Right lobe of liver (tissue), 6 donors: ENCODE measurements at regions not wholly inside any gene's neighbourhood (a gene's known extent, or its start where the extent isn't known, plus 50 kb on each side); places are given as distances from the start of the nearest gene placed in this dataset.

Source experiments
- ATAC-seq, 4 donors: fragments of 200-7000 bp; cut with Tn5 transposase; one replicate each; pipeline ENCODE4 v1.9.1; 2020; ENCODE audit warnings: mild to moderate bottlenecking in 4 of 4, moderate library complexity in 4 of 4
- DNase-seq, 3 donors: peaks; one replicate each; pipeline ENCODE4 v3.0.0-alpha.2; 2020
- H3K27ac ChIP-seq, 3 donors: fragments of 200-600 bp; one replicate each; pipeline ENCODE4 v1.8.0; 2022
- H3K27me3 ChIP-seq, 2 donors: fragments of 200-600 bp; one replicate each; pipeline ENCODE4 v1.8.0; 2022
- H3K36me3 ChIP-seq, 4 donors: fragments of 200-600 bp; sonication (generic) in 1 of 4; one replicate each; pipeline versions ENCODE4 v1.5.1 to v1.8.0; 2017 to 2022; ENCODE audit warnings: control low read depth in 1 of 4
- H3K4me1 ChIP-seq, 4 donors: fragments of 200-600 bp; sonication (generic) in 1 of 4; one replicate each; pipeline versions ENCODE4 v1.5.1 to v1.8.0; 2017 to 2022; ENCODE audit warnings: control low read depth in 1 of 4
- H3K4me3 ChIP-seq, 3 donors: fragments of 200-600 bp; one replicate each; pipeline ENCODE4 v1.8.0; 2022
- H3K9me3 ChIP-seq, 4 donors: fragments of 200-600 bp; sonication (generic) in 1 of 4; one replicate each; pipeline versions ENCODE4 v1.5.1 to v1.8.0; 2017 to 2022; ENCODE audit warnings: control low read depth in 1 of 4
- POLR2A ChIP-seq: fragments of 450-650 bp; IDR thresholded peaks from one replicate; pipeline ENCODE4 v1.6.1; 2017; ENCODE audit warnings: antibody characterized with exemption, mild to moderate bottlenecking
- WGBS: methylation state at CpG from one replicate; pipeline ENCODE4 v1.1.6; 2018; ENCODE audit warnings: low coverage, low lambda C conversion rate; ENCODE audit not compliant: insufficient coverage; ENCODE audit errors: missing lambda C conversion rate; 5-methylcytosine and 5-hydroxymethylcytosine counted together
- intact Hi-C, 2 donors: fragments of 100-400 bp; cut with DNase I; formaldehyde crosslinking; loops; one replicate each; pipeline versions ENCODE4 v1.11.2 to v1.14.1; 2022
- TF ChIP-seq, protein P1 (sequence below), 4 donors: fragments of 200-600 bp in 3 of 4; fragments of 450-650 bp in 1 of 4; IDR thresholded peaks; one replicate each; pipeline versions ENCODE4 v1.5.1 to v1.8.0; 2016 to 2022; ENCODE audit warnings: antibody characterized with exemption in 4 of 4, mild to moderate bottlenecking in 2 of 4
- donor health status: DM: no; HTN: yes; CAD: no.
- donor health status: DM: no; HTN: no; CAD: no.
- donor health status: DM: no; HTN: no; CAD: no.
- donor health status: DM: no; HTN: yes; CAD: no.
- donor health status: DM: no; HTN: yes; CAD: no.

GRCh38 chr16:86679490-86679889, 101.1 kb downstream of the FOXL1 start:
- WGBS = 0% methylated on average over 1 of the region's 2 CpGs
- DNase-seq (no peak), ATAC-seq (no peak)
- intact Hi-C loops = no loop called here
- no peaks in the 10 kb centered on the region for H3K27me3 ChIP-seq
- no peaks in the 10 kb centered on the region for H3K9me3 ChIP-seq
- no peaks in the 10 kb centered on the region for H3K4me1 ChIP-seq
- TF ChIP-seq, protein P1, sequence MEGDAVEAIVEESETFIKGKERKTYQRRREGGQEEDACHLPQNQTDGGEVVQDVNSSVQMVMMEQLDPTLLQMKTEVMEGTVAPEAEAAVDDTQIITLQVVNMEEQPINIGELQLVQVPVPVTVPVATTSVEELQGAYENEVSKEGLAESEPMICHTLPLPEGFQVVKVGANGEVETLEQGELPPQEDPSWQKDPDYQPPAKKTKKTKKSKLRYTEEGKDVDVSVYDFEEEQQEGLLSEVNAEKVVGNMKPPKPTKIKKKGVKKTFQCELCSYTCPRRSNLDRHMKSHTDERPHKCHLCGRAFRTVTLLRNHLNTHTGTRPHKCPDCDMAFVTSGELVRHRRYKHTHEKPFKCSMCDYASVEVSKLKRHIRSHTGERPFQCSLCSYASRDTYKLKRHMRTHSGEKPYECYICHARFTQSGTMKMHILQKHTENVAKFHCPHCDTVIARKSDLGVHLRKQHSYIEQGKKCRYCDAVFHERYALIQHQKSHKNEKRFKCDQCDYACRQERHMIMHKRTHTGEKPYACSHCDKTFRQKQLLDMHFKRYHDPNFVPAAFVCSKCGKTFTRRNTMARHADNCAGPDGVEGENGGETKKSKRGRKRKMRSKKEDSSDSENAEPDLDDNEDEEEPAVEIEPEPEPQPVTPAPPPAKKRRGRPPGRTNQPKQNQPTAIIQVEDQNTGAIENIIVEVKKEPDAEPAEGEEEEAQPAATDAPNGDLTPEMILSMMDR (IDR thresholded peaks at IDR 0.05) = no peak
- no peak for TF ChIP-seq POLR2A
- H3K36me3 ChIP-seq = no peaks in the 10 kb centered on the region
- no peak overlapping the region for H3K4me3 ChIP-seq
- H3K27ac ChIP-seq = no peak overlapping the region

GRCh38 chr16:86680162-86680561, 101.8 kb downstream of the FOXL1 start:
- 35% methylated on average over 5 of the region's 5 CpGs for WGBS
- no peak for ATAC-seq
- intact Hi-C loops = no loop called here
- Histone ChIP-seq H3K27ac (no peak overlapping the region), H3K9me3 (no peaks in the 10 kb centered on the region), H3K4me3 (no peak overlapping the region), H3K4me1 (no peaks in the 10 kb centered on the region), H3K36me3 (no peaks in the 10 kb centered on the region), H3K27me3 (no peaks in the 10 kb centered on the region)
- TF ChIP-seq, protein P1 (IDR thresholded peaks at IDR 0.05) = no peak
- TF ChIP-seq POLR2A = no peak
- no peak for DNase-seq

DNA sequence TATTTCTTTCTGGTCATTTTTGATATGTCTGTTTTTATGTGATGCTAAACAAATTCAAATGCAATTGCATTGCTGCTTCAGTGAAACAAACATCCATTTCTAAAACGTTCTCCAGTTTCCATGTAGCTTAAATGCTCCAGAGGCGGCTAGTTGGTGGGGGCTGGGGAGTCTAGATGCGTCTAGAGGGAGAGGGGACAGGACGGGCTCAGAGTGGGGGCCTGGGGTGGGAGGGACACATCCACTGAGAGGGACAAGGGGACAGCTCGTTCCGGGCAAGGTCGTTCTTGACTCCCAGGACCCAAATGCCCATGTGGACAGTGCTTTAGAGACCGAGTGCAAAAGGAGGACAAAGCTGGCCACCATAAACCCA, 102.3 kb downstream of the FOXL1 start:
- Histone ChIP-seq H3K27ac (no peak overlapping the region), H3K27me3 (no peaks in the 10 kb centered on the region), H3K4me3 (no peak overlapping the region), H3K36me3 (no peaks in the 10 kb centered on the region), H3K4me1 (no peaks in the 10 kb centered on the region), H3K9me3 (no peaks in the 10 kb centered on the region)
- 13% methylated on average over 3 of the region's 8 CpGs for WGBS
- ATAC-seq = no peak
- intact Hi-C loops = no loop called here
- DNase-seq = no peak
- TF ChIP-seq POLR2A = no peak
- TF ChIP-seq, protein P1 (IDR thresholded peaks at IDR 0.05) = no peak

GRCh38 chr16:86681031-86681756, 102.8 kb downstream of the FOXL1 start:
- intact Hi-C loops = no loop called here
- no peak for TF ChIP-seq POLR2A
- TF ChIP-seq, protein P1 (IDR thresholded peaks at IDR 0.05) = no peak
- no peaks in the 10 kb centered on the region for H3K27me3 ChIP-seq
- no peaks in the 10 kb centered on the region for H3K9me3 ChIP-seq
- H3K4me1 ChIP-seq = no peaks in the 10 kb centered on the region
- no peak overlapping the region for H3K27ac ChIP-seq
- 60% methylated on average over 25 of the region's 37 CpGs for WGBS
- H3K4me3 ChIP-seq = no peak overlapping the region
- no peaks in the 10 kb centered on the region for H3K36me3 ChIP-seq
- DNase-seq = no peak
- ATAC-seq = no peak

DNA sequence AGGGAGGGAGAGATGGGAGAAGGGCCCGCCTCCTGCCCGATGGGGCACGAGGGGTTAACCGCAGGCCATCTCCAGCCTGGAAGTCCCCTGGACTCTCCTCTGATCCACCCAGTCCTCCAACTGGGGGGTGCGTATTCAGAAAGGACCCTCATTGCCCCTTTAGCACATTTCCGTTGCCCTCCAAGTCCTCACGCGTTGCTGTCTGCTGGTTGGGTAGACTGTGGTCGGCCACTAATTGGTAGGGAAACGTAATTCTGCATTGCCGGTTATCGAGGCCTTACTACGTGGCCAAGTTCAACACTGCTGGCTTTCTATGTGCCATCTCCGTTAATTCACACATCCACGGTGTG, 103.4 kb downstream of the FOXL1 start:
- no peak for TF ChIP-seq POLR2A
- TF ChIP-seq, protein P1 (IDR thresholded peaks at IDR 0.05) = no peak
- intact Hi-C loops = no loop called here
- Histone ChIP-seq H3K9me3 (no peaks in the 10 kb centered on the region), H3K27ac (no peak overlapping the region), H3K4me3 (no peak overlapping the region), H3K4me1 (no peaks in the 10 kb centered on the region), H3K27me3 (no peaks in the 10 kb centered on the region), H3K36me3 (no peaks in the 10 kb centered on the region)
- WGBS = 64% methylated on average over 7 of the region's 15 CpGs
- DNase-seq (no peak), ATAC-seq (no peak)
